ENCODE measurements at regions not wholly inside any gene's neighbourhood (a gene's known extent, or its start where the extent isn't known, plus 50 kb on each side); places are given as distances from the start of the nearest gene placed in this dataset.

GRCh38 chr4:11710453-11711093 lies 281.9 kb upstream of the HS3ST1 start:
- no peak for DNase-seq (ENCODE audit: low spot score)
- CTCF ChIA-PET: no interaction called here
- intact Hi-C loops (cut with micrococcal nuclease; ENCODE audit: unreplicated experiment): no loop called here

GRCh38 chr4:11704186-11704830 lies 275.6 kb upstream of the HS3ST1 start:
- ChIA-PET POLR2A (ENCODE audit: low non-redundant PET) (no interaction called here), CTCF (no interaction called here)
- Histone ChIP-seq H3K36me3 (ENCODE audit: insufficient read depth, low read length, poor library complexity, severe bottlenecking) (no peaks in the 10 kb centered on the region), H3K4me3 (ENCODE audit: low read depth, low read length, poor library complexity, severe bottlenecking) (no peak overlapping the region), H3K27me3 (replicated peaks; ENCODE audit: insufficient read depth, low read depth, low read length, poor library complexity) (no peaks in the 10 kb centered on the region), H3K9me3 (ENCODE audit: low read depth, low read length, poor library complexity, severe bottlenecking) (peaks cover 17% of the 10 kb centered on the region), H3K4me1 (ENCODE audit: insufficient read depth, low read length, poor library complexity, severe bottlenecking) (no peaks in the 10 kb centered on the region), H3K27ac (ENCODE audit: low read depth, low read length, poor library complexity, severe bottlenecking) (no peak overlapping the region)
- intact Hi-C loops (cut with micrococcal nuclease; ENCODE audit: unreplicated experiment): no loop called here
- TF ChIP-seq CTCF (conservative IDR thresholded peaks at IDR 0.05; ENCODE audit: low read depth, low read length): no peak
- TF ChIP-seq EZH2 (IDR thresholded peaks at IDR 0.05; ENCODE audit: borderline replicate concordance, low read depth, low read length, poor library complexity, severe bottlenecking): no peak
- no TSS peak for BruUV-seq (replicated peaks)
- DNase-seq (ENCODE audit: low spot score): no peak

More at GRCh38 chr4:11710453-11711093, 281.9 kb upstream of the HS3ST1 start:
- POLR2A ChIA-PET (ENCODE audit: low non-redundant PET): no interaction called here
- Histone ChIP-seq H3K4me1 (ENCODE audit: insufficient read depth, low read length, poor library complexity, severe bottlenecking) (no peaks in the 10 kb centered on the region), H3K27ac (ENCODE audit: low read depth, low read length, poor library complexity, severe bottlenecking) (no peak overlapping the region), H3K36me3 (ENCODE audit: insufficient read depth, low read length, poor library complexity, severe bottlenecking) (no peaks in the 10 kb centered on the region), H3K4me3 (ENCODE audit: low read depth, low read length, poor library complexity, severe bottlenecking) (no peak overlapping the region), H3K27me3 (replicated peaks; ENCODE audit: insufficient read depth, low read depth, low read length, poor library complexity) (no peaks in the 10 kb centered on the region), H3K9me3 (ENCODE audit: low read depth, low read length, poor library complexity, severe bottlenecking) (peaks cover 30% of the 10 kb centered on the region)
- TF ChIP-seq CTCF (conservative IDR thresholded peaks at IDR 0.05; ENCODE audit: low read depth, low read length): no peak
- BruUV-seq (replicated peaks): no TSS peak

- no peak overlapping the region for H3K27ac ChIP-seq (ENCODE audit: low read depth, low read length, poor library complexity, severe bottlenecking)
- H3K4me3 ChIP-seq (ENCODE audit: low read depth, low read length, poor library complexity, severe bottlenecking): no peak overlapping the region
- intact Hi-C loops (cut with micrococcal nuclease; ENCODE audit: unreplicated experiment): no loop called here
- no peaks in the 10 kb centered on the region for H3K36me3 ChIP-seq (ENCODE audit: insufficient read depth, low read length, poor library complexity, severe bottlenecking)
- ChIA-PET CTCF (no interaction called here), POLR2A (ENCODE audit: low non-redundant PET) (no interaction called here)
- DNase-seq (ENCODE audit: low spot score): no peak
- BruUV-seq (replicated peaks): no TSS peak
- no peaks in the 10 kb centered on the region for H3K4me1 ChIP-seq (ENCODE audit: insufficient read depth, low read length, poor library complexity, severe bottlenecking)
- TF ChIP-seq EZH2 (IDR thresholded peaks at IDR 0.05; ENCODE audit: borderline replicate concordance, low read depth, low read length, poor library complexity, severe bottlenecking) (no peak), CTCF (conservative IDR thresholded peaks at IDR 0.05; ENCODE audit: low read depth, low read length) (no peak)
- H3K9me3 ChIP-seq (ENCODE audit: low read depth, low read length, poor library complexity, severe bottlenecking): peaks cover 17% of the 10 kb centered on the region
- H3K27me3 ChIP-seq (replicated peaks; ENCODE audit: insufficient read depth, low read depth, low read length, poor library complexity): no peaks in the 10 kb centered on the region
Observed at GRCh38 chr4:11702886-11703557, 274.3 kb upstream of the HS3ST1 start.

Data from A673 (cell line).